WTC11 (cell line): ENCODE measurements at regions not wholly inside any gene's neighbourhood (a gene's known extent, or its start where the extent isn't known, plus 50 kb on each side); places are given as distances from the start of the nearest gene placed in this dataset.

Source experiments
- ATAC-seq: fragments of 200-7000 bp; cut with Tn5 transposase; 2 replicates; pipeline ENCODE4 v1.10.0; 2021; ENCODE audit warnings: mild to moderate bottlenecking, moderate library complexity
- CTCF ChIA-PET: fragments of 300-600 bp; sonication (Branson Sonifier 250); formaldehyde crosslinking; loops from one replicate; lab custom pipeline; 2021; ENCODE audit warnings: antibody characterized with exemption; lab: Charles Lee
- POLR2A ChIA-PET: fragments of 350-600 bp; sonication (Branson Sonifier 250); formaldehyde crosslinking; loops from one replicate; lab custom pipeline; 2021; ENCODE audit warnings: antibody characterized with exemption; lab: Charles Lee
- DNase-seq: peaks from one replicate; pipeline ENCODE4 v3.0.0; 2021; ENCODE audit warnings: low spot score
- H3K27ac Mint-ChIP-seq: 2 replicates; pipeline ENCODE4 v1.8.0; 2021; ENCODE audit warnings: mixed read lengths
- H3K27me3 Mint-ChIP-seq: 2 replicates; pipeline ENCODE4 v1.8.0; 2021; ENCODE audit warnings: low read depth, mild to moderate bottlenecking, moderate library complexity, mixed read lengths
- H3K36me3 Mint-ChIP-seq: 2 replicates; pipeline ENCODE4 v1.8.0; 2021; ENCODE audit warnings: mixed read lengths
- H3K4me1 Mint-ChIP-seq: 2 replicates; pipeline ENCODE4 v1.8.0; 2022; ENCODE audit warnings: mixed read lengths
- H3K4me3 Mint-ChIP-seq: 2 replicates; pipeline ENCODE4 v1.8.0; 2021; ENCODE audit warnings: mild to moderate bottlenecking, moderate library complexity, mixed read lengths
- H3K9me3 Mint-ChIP-seq: 2 replicates; pipeline ENCODE4 v1.8.0; 2021; ENCODE audit warnings: mixed read lengths
- E2F1 ChIP-seq: sonication (generic); formaldehyde crosslinking; IDR thresholded peaks from 2 replicates; pipeline ENCODE4 v1.8.0; 2022; ENCODE audit warnings: mild to moderate bottlenecking, missing genetic modification reagents
- E2F5 ChIP-seq: sonication (generic); formaldehyde crosslinking; IDR thresholded peaks from 2 replicates; pipeline ENCODE4 v1.8.1; 2022; ENCODE audit warnings: mild to moderate bottlenecking, moderate library complexity, missing genetic modification reagents
- HMGXB4 ChIP-seq: sonication (generic); formaldehyde crosslinking; IDR thresholded peaks from 2 replicates; pipeline ENCODE4 v1.8.1; 2023; ENCODE audit warnings: mild to moderate bottlenecking, moderate library complexity, missing genetic modification reagents
- IRF2 ChIP-seq: sonication (generic); formaldehyde crosslinking; IDR thresholded peaks from 2 replicates; pipeline ENCODE4 v1.8.0; 2022; ENCODE audit warnings: low read depth, missing genetic modification reagents, borderline replicate concordance
- MYBL2 ChIP-seq: sonication (generic); formaldehyde crosslinking; IDR thresholded peaks from 2 replicates; pipeline ENCODE4 v1.8.1; 2023; ENCODE audit warnings: mild to moderate bottlenecking, moderate library complexity, missing genetic modification reagents
- NR3C1 ChIP-seq: sonication (generic); formaldehyde crosslinking; conservative IDR thresholded peaks from 2 replicates; pipeline ENCODE4 v1.8.1; 2023; ENCODE audit warnings: low read depth, mild to moderate bottlenecking, missing genetic modification reagents
- OVOL2 ChIP-seq: fragments of 250-450 bp; sonication (Bioruptor Pico); IDR thresholded peaks from 2 replicates; pipeline ENCODE4 v1.9.0; 2021; ENCODE audit warnings: mild to moderate bottlenecking, borderline replicate concordance
- RELA ChIP-seq: sonication (generic); formaldehyde crosslinking; IDR thresholded peaks from 2 replicates; pipeline ENCODE4 v1.8.1; 2022; ENCODE audit warnings: missing genetic modification reagents, mild to moderate bottlenecking, borderline replicate concordance
- SMAD4 ChIP-seq: sonication (generic); formaldehyde crosslinking; IDR thresholded peaks from 2 replicates; pipeline ENCODE4 v1.8.0; 2022; ENCODE audit warnings: mild to moderate bottlenecking, missing genetic modification reagents
- SP1 ChIP-seq: sonication (generic); formaldehyde crosslinking; conservative IDR thresholded peaks from 2 replicates; pipeline ENCODE4 v1.8.1; 2022; ENCODE audit warnings: missing genetic modification reagents
- TCF7 ChIP-seq: sonication (generic); formaldehyde crosslinking; IDR thresholded peaks from 2 replicates; pipeline ENCODE4 v1.8.0; 2022; ENCODE audit warnings: mild to moderate bottlenecking, low read depth, missing genetic modification reagents, moderate library complexity
- TEAD1 ChIP-seq: sonication (generic); formaldehyde crosslinking; IDR thresholded peaks from 2 replicates; pipeline ENCODE4 v1.8.0; 2022; ENCODE audit warnings: mild to moderate bottlenecking, missing genetic modification reagents
- TP53 ChIP-seq: sonication (generic); formaldehyde crosslinking; IDR thresholded peaks from 2 replicates; pipeline ENCODE4 v1.8.1; 2023; ENCODE audit warnings: mild to moderate bottlenecking, missing genetic modification reagents
- ZNF138 ChIP-seq: sonication (generic); formaldehyde crosslinking; conservative IDR thresholded peaks from 2 replicates; pipeline ENCODE4 v1.8.1; 2022; ENCODE audit warnings: mild to moderate bottlenecking, moderate library complexity, missing genetic modification reagents
- ZNF263 ChIP-seq: sonication (generic); formaldehyde crosslinking; IDR thresholded peaks from 2 replicates; pipeline ENCODE4 v1.8.1; 2022; ENCODE audit warnings: low read depth, mild to moderate bottlenecking, moderate library complexity, missing genetic modification reagents
- ZNF317 ChIP-seq: sonication (generic); formaldehyde crosslinking; IDR thresholded peaks from 2 replicates; pipeline ENCODE4 v1.8.1; 2023; ENCODE audit warnings: low read depth, mild to moderate bottlenecking, moderate library complexity, missing genetic modification reagents, borderline replicate concordance
- ZNF396 ChIP-seq: fragments of 250-450 bp; sonication (Bioruptor Pico); IDR thresholded peaks from 2 replicates; pipeline ENCODE4 v1.8.0; 2021; ENCODE audit warnings: mild to moderate bottlenecking, moderate library complexity, borderline replicate concordance
- ZNF416 ChIP-seq: fragments of 250-450 bp; sonication (Bioruptor Pico); IDR thresholded peaks from 2 replicates; pipeline ENCODE4 v1.9.0; 2021; ENCODE audit warnings: mild to moderate bottlenecking, inconsistent platforms
- ZNF512 ChIP-seq: sonication (generic); formaldehyde crosslinking; IDR thresholded peaks from 2 replicates; pipeline ENCODE4 v1.8.1; 2022; ENCODE audit warnings: missing genetic modification reagents, borderline replicate concordance
- ZNF671 ChIP-seq: fragments of 250-450 bp; sonication (Bioruptor Pico); IDR thresholded peaks from 2 replicates; pipeline ENCODE4 v1.8.0; 2021; ENCODE audit warnings: mild to moderate bottlenecking
- TF ChIP-seq, protein P1 (sequence below): sonication (generic); formaldehyde crosslinking; IDR thresholded peaks from 2 replicates; pipeline ENCODE4 v1.8.0; 2022; ENCODE audit warnings: mild to moderate bottlenecking, missing genetic modification reagents
- TF ChIP-seq, protein P2 (sequence below): sonication (generic); formaldehyde crosslinking; IDR thresholded peaks from 2 replicates; pipeline ENCODE4 v1.8.1; 2023; ENCODE audit warnings: mild to moderate bottlenecking, missing genetic modification reagents
- TF ChIP-seq, protein P3 (sequence below): sonication (generic); formaldehyde crosslinking; IDR thresholded peaks from 2 replicates; pipeline ENCODE4 v1.8.0; 2023; ENCODE audit warnings: missing genetic modification reagents
- TF ChIP-seq, protein P4 (sequence below): sonication (generic); formaldehyde crosslinking; IDR thresholded peaks from 2 replicates; pipeline ENCODE4 v1.8.0; 2022; ENCODE audit warnings: missing genetic modification reagents

GRCh38 chr4:41436419-41436818 lies 101.5 kb upstream of the LIMCH1 start:
- Mint-ChIP-seq H3K4me3 (no peak overlapping the region), H3K9me3 (peaks cover 8% of the 10 kb centered on the region), H3K27ac (no peak overlapping the region), H3K4me1 (peaks cover 50% of the 10 kb centered on the region), H3K27me3 (peaks cover 31% of the 10 kb centered on the region), H3K36me3 (peaks cover 4% of the 10 kb centered on the region; the same call in 1 of the 2 replicates)
- ATAC-seq (no peak), DNase-seq (no peak)
- POLR2A ChIA-PET = no interaction called here
- TF ChIP-seq IRF2 (CRISPR knock-in tag) (no peak), ZNF512 (CRISPR knock-in tag) (no peak), RELA (CRISPR knock-in tag) (no peak), ZNF416 (CRISPR knock-in tag) (no peak), TEAD1 (CRISPR knock-in tag) (no peak), NR3C1 (CRISPR knock-in tag) (no peak), ZNF317 (CRISPR knock-in tag) (no peak), TP53 (CRISPR knock-in tag) (no peak), ZNF396 (no peak), ZNF263 (CRISPR knock-in tag) (no peak), TCF7 (CRISPR knock-in tag) (no peak), MYBL2 (CRISPR knock-in tag) (no peak), ZNF671 (no peak), SMAD4 (no peak), E2F5 (CRISPR knock-in tag) (no peak)
- TF ChIP-seq, protein P1, sequence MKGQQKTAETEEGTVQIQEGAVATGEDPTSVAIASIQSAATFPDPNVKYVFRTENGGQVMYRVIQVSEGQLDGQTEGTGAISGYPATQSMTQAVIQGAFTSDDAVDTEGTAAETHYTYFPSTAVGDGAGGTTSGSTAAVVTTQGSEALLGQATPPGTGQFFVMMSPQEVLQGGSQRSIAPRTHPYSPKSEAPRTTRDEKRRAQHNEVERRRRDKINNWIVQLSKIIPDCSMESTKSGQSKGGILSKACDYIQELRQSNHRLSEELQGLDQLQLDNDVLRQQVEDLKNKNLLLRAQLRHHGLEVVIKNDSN (CRISPR knock-in tag) = no peak
- TF ChIP-seq, all 79 proteins: peak for 0
- CTCF ChIA-PET = no interaction called here

- Mint-ChIP-seq H3K4me3 (no peak overlapping the region), H3K36me3 (peaks cover 4% of the 10 kb centered on the region; the same call in 1 of the 2 replicates), H3K27ac (no peak overlapping the region), H3K27me3 (peaks cover 25% of the 10 kb centered on the region), H3K9me3 (peaks cover 8% of the 10 kb centered on the region), H3K4me1 (peaks cover 43% of the 10 kb centered on the region)
- ChIA-PET POLR2A (no interaction called here), CTCF (no interaction called here)
- DNase-seq (no peak), ATAC-seq (no peak)
- TF ChIP-seq HMGXB4 (CRISPR knock-in tag) (no peak), SP1 (CRISPR knock-in tag) (no peak), OVOL2 (CRISPR knock-in tag) (no peak), TP53 (CRISPR knock-in tag) (no peak), E2F1 (CRISPR knock-in tag) (no peak), ZNF263 (CRISPR knock-in tag) (no peak), ZNF138 (CRISPR knock-in tag) (no peak)
- TF ChIP-seq, protein P2, sequence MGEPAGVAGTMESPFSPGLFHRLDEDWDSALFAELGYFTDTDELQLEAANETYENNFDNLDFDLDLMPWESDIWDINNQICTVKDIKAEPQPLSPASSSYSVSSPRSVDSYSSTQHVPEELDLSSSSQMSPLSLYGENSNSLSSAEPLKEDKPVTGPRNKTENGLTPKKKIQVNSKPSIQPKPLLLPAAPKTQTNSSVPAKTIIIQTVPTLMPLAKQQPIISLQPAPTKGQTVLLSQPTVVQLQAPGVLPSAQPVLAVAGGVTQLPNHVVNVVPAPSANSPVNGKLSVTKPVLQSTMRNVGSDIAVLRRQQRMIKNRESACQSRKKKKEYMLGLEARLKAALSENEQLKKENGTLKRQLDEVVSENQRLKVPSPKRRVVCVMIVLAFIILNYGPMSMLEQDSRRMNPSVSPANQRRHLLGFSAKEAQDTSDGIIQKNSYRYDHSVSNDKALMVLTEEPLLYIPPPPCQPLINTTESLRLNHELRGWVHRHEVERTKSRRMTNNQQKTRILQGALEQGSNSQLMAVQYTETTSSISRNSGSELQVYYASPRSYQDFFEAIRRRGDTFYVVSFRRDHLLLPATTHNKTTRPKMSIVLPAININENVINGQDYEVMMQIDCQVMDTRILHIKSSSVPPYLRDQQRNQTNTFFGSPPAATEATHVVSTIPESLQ (CRISPR knock-in tag) = no peak
- TF ChIP-seq, protein P3, sequence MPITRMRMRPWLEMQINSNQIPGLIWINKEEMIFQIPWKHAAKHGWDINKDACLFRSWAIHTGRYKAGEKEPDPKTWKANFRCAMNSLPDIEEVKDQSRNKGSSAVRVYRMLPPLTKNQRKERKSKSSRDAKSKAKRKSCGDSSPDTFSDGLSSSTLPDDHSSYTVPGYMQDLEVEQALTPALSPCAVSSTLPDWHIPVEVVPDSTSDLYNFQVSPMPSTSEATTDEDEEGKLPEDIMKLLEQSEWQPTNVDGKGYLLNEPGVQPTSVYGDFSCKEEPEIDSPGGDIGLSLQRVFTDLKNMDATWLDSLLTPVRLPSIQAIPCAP = no peak
- TF ChIP-seq, protein P4, sequence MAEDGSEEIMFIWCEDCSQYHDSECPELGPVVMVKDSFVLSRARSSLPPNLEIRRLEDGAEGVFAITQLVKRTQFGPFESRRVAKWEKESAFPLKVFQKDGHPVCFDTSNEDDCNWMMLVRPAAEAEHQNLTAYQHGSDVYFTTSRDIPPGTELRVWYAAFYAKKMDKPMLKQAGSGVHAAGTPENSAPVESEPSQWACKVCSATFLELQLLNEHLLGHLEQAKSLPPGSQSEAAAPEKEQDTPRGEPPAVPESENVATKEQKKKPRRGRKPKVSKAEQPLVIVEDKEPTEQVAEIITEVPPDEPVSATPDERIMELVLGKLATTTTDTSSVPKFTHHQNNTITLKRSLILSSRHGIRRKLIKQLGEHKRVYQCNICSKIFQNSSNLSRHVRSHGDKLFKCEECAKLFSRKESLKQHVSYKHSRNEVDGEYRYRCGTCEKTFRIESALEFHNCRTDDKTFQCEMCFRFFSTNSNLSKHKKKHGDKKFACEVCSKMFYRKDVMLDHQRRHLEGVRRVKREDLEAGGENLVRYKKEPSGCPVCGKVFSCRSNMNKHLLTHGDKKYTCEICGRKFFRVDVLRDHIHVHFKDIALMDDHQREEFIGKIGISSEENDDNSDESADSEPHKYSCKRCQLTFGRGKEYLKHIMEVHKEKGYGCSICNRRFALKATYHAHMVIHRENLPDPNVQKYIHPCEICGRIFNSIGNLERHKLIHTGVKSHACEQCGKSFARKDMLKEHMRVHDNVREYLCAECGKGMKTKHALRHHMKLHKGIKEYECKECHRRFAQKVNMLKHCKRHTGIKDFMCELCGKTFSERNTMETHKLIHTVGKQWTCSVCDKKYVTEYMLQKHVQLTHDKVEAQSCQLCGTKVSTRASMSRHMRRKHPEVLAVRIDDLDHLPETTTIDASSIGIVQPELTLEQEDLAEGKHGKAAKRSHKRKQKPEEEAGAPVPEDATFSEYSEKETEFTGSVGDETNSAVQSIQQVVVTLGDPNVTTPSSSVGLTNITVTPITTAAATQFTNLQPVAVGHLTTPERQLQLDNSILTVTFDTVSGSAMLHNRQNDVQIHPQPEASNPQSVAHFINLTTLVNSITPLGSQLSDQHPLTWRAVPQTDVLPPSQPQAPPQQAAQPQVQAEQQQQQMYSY (CRISPR knock-in tag) = no peak
Measured at GRCh38 chr4:41437111-41437536, 100.8 kb upstream of the LIMCH1 start.
